ENCODE measurements at regions not wholly inside any gene's neighbourhood (a gene's known extent, or its start where the extent isn't known, plus 50 kb on each side); places are given as distances from the start of the nearest gene placed in this dataset.

- TF ChIP-seq MXI1 (conservative IDR thresholded peaks at IDR 0.05; ENCODE audit: poor library complexity, severe bottlenecking) (no peak), EZH2 (IDR thresholded peaks at IDR 0.05; ENCODE audit: borderline replicate concordance, insufficient read depth, low read length, poor library complexity, severe bottlenecking) (no peak)
- TF ChIP-seq, protein P1, sequence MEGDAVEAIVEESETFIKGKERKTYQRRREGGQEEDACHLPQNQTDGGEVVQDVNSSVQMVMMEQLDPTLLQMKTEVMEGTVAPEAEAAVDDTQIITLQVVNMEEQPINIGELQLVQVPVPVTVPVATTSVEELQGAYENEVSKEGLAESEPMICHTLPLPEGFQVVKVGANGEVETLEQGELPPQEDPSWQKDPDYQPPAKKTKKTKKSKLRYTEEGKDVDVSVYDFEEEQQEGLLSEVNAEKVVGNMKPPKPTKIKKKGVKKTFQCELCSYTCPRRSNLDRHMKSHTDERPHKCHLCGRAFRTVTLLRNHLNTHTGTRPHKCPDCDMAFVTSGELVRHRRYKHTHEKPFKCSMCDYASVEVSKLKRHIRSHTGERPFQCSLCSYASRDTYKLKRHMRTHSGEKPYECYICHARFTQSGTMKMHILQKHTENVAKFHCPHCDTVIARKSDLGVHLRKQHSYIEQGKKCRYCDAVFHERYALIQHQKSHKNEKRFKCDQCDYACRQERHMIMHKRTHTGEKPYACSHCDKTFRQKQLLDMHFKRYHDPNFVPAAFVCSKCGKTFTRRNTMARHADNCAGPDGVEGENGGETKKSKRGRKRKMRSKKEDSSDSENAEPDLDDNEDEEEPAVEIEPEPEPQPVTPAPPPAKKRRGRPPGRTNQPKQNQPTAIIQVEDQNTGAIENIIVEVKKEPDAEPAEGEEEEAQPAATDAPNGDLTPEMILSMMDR (IDR thresholded peaks at IDR 0.05; ENCODE audit: poor library complexity, severe bottlenecking): no peak
These were observed 258.0 kb downstream of the XPNPEP1 start for GRCh38 chr10:109665321-109665720.
